ENCODE measurements at regions not wholly inside any gene's neighbourhood (a gene's known extent, or its start where the extent isn't known, plus 50 kb on each side); places are given as distances from the start of the nearest gene placed in this dataset.

- TF ChIP-seq CTCF (IDR thresholded peaks at IDR 0.05; ENCODE audit: low read length) (no peak), EZH2 (IDR thresholded peaks at IDR 0.05; ENCODE audit: borderline replicate concordance, low read length) (no peak)
Measured at GRCh38 chr18:3340015-3340681, 78.2 kb downstream of the MYL12B start.

Data from OCI-LY1 (cell line).